Adipocyte (in vitro differentiated cells): ENCODE measurements at regions not wholly inside any gene's neighbourhood (a gene's known extent, or its start where the extent isn't known, plus 50 kb on each side); places are given as distances from the start of the nearest gene placed in this dataset.
"Not testable (repeated sequence)": the region's sequence is repeated elsewhere in the genome, so short reads cannot be mapped to it uniquely, and the experiment has no call there.

ENCODE experiments used
- DNase-seq: peaks from one replicate; pipeline ENCODE4 v3.0.0-alpha.2; 2015; ENCODE audit warnings: low read depth
- H3K27me3 ChIP-seq: replicated peaks from 2 replicates; pipeline ENCODE4 v1.7.0; 2013; ENCODE audit warnings: mild to moderate bottlenecking, low read length, moderate library complexity; ENCODE audit not compliant: control insufficient read depth, insufficient read depth
- H3K36me3 ChIP-seq: 2 replicates; pipeline ENCODE4 v1.7.0; 2013; ENCODE audit warnings: low read length, mild to moderate bottlenecking, moderate library complexity; ENCODE audit not compliant: control insufficient read depth, insufficient read depth, severe bottlenecking
- H3K4me1 ChIP-seq: 2 replicates; pipeline ENCODE4 v1.7.0; 2013; ENCODE audit warnings: mild to moderate bottlenecking, low read length, moderate library complexity; ENCODE audit not compliant: control insufficient read depth, insufficient read depth
- H3K4me3 ChIP-seq: 2 replicates; pipeline ENCODE4 v1.7.0; 2013; ENCODE audit warnings: mild to moderate bottlenecking, low read length, moderate library complexity
- H3K9ac ChIP-seq: 2 replicates; pipeline ENCODE4 v1.7.0; 2013; ENCODE audit warnings: mild to moderate bottlenecking, low read length, moderate library complexity
- H3K9me3 ChIP-seq: 2 replicates; pipeline ENCODE4 v1.7.0; 2013; ENCODE audit warnings: mild to moderate bottlenecking, low read length, moderate library complexity; ENCODE audit not compliant: control insufficient read depth

GRCh38 chr14:35964697-35965286, 138.7 kb downstream of the BRMS1L start:
- Histone ChIP-seq H3K4me1 (no peaks in the 10 kb centered on the region), H3K4me3 (no peak overlapping the region), H3K9ac (no peak overlapping the region), H3K36me3 (no peaks in the 10 kb centered on the region), H3K27me3 (no peaks in the 10 kb centered on the region), H3K9me3 (no peaks in the 10 kb centered on the region)
- no peak for DNase-seq

GRCh38 chr14:35963209-35963608, 137.1 kb downstream of the BRMS1L start:
- no peaks in the 10 kb centered on the region for H3K27me3 ChIP-seq
- DNase-seq: no peak
- no peaks in the 10 kb centered on the region for H3K4me1 ChIP-seq
- no peaks in the 10 kb centered on the region for H3K9me3 ChIP-seq
- no peak overlapping the region for H3K9ac ChIP-seq
- no peak overlapping the region for H3K4me3 ChIP-seq
- H3K36me3 ChIP-seq: no peaks in the 10 kb centered on the region

GRCh38 chr14:35961697-35962274, 135.6 kb downstream of the BRMS1L start:
- no peak for DNase-seq
- Histone ChIP-seq H3K9ac (no peak overlapping the region), H3K36me3 (no peaks in the 10 kb centered on the region), H3K9me3 (no peaks in the 10 kb centered on the region), H3K4me3 (no peak overlapping the region), H3K27me3 (peaks cover under 1% of the 10 kb centered on the region), H3K4me1 (no peaks in the 10 kb centered on the region)

- Histone ChIP-seq H3K9ac (no peak overlapping the region), H3K4me1 (no peaks in the 10 kb centered on the region), H3K36me3 (no peaks in the 10 kb centered on the region), H3K4me3 (no peak overlapping the region), H3K9me3 (no peaks in the 10 kb centered on the region), H3K27me3 (peaks cover 5% of the 10 kb centered on the region)
- no peak for DNase-seq
Measured at GRCh38 chr14:35959835-35960234, 133.7 kb downstream of the BRMS1L start.

- no peaks in the 10 kb centered on the region for H3K4me1 ChIP-seq
- no peaks in the 10 kb centered on the region for H3K9me3 ChIP-seq
- no peak overlapping the region for H3K4me3 ChIP-seq
- peaks cover 5% of the 10 kb centered on the region for H3K27me3 ChIP-seq
- DNase-seq: no peak
- no peak overlapping the region for H3K9ac ChIP-seq
- no peaks in the 10 kb centered on the region for H3K36me3 ChIP-seq
Measured at GRCh38 chr14:35958499-35958898, 132.4 kb downstream of the BRMS1L start.

- no peak overlapping the region for H3K4me3 ChIP-seq
- H3K9ac ChIP-seq: no peak overlapping the region
- no peaks in the 10 kb centered on the region for H3K4me1 ChIP-seq
- H3K36me3 ChIP-seq: no peaks in the 10 kb centered on the region
- H3K9me3 ChIP-seq: no peaks in the 10 kb centered on the region
- peaks cover 13% of the 10 kb centered on the region for H3K27me3 ChIP-seq
- no peak for DNase-seq
Measured at GRCh38 chr14:35956376-35957085, 130.4 kb downstream of the BRMS1L start.

GRCh38 chr14:35952584-35952983, 126.4 kb downstream of the BRMS1L start:
- Histone ChIP-seq H3K4me3 (no peak overlapping the region), H3K9ac (no peak overlapping the region), H3K36me3 (no peaks in the 10 kb centered on the region), H3K9me3 (no peaks in the 10 kb centered on the region), H3K4me1 (no peaks in the 10 kb centered on the region), H3K27me3 (peaks cover 17% of the 10 kb centered on the region)
- no peak for DNase-seq

- H3K4me1 ChIP-seq: no peaks in the 10 kb centered on the region
- peaks cover 12% of the 10 kb centered on the region for H3K27me3 ChIP-seq
- DNase-seq: peak; percentile 2
- H3K9me3 ChIP-seq: no peaks in the 10 kb centered on the region
- no peak overlapping the region for H3K4me3 ChIP-seq
- H3K9ac ChIP-seq: no peak overlapping the region
- H3K36me3 ChIP-seq: no peaks in the 10 kb centered on the region
Measured at GRCh38 chr14:35949920-35950513, 123.9 kb downstream of the BRMS1L start.

- H3K27me3 ChIP-seq: peaks cover 12% of the 10 kb centered on the region
- not testable (repeated sequence) for H3K36me3 ChIP-seq, H3K4me3 ChIP-seq, H3K9me3 ChIP-seq, DNase-seq, H3K9ac ChIP-seq, H3K4me1 ChIP-seq
Measured at GRCh38 chr14:35947983-35948382, 121.8 kb downstream of the BRMS1L start.

GRCh38 chr14:35944847-35945246, 118.7 kb downstream of the BRMS1L start:
- H3K4me1 ChIP-seq: no peaks in the 10 kb centered on the region
- H3K9me3 ChIP-seq: no peaks in the 10 kb centered on the region
- H3K27me3 ChIP-seq: no peaks in the 10 kb centered on the region
- no peak overlapping the region for H3K9ac ChIP-seq
- H3K4me3 ChIP-seq: no peak overlapping the region
- H3K36me3 ChIP-seq: no peaks in the 10 kb centered on the region
- no peak for DNase-seq

- no peaks in the 10 kb centered on the region for H3K27me3 ChIP-seq
Measured at GRCh38 chr14:35940291-35940690, 114.2 kb downstream of the BRMS1L start.

More at GRCh38 chr14:35940291-35940690, 114.2 kb downstream of the BRMS1L start:
- Histone ChIP-seq H3K9ac (no peak overlapping the region), H3K4me3 (no peak overlapping the region), H3K36me3 (no peaks in the 10 kb centered on the region), H3K4me1 (no peaks in the 10 kb centered on the region), H3K9me3 (no peaks in the 10 kb centered on the region)
- peak; percentile 23 for DNase-seq
